Memory B cell (primary cell): ENCODE measurements at regions not wholly inside any gene's neighbourhood (a gene's known extent, or its start where the extent isn't known, plus 50 kb on each side); places are given as distances from the start of the nearest gene placed in this dataset.

Experiments used
- ATAC-seq: fragments of 150-1000 bp; cut with Tn5 transposase; 2 replicates; pipeline ENCODE4 v1.10.0; 2021; ENCODE audit warnings: low read depth, mild to moderate bottlenecking, moderate library complexity
- DNase-seq, 2 donors: peaks; one replicate each; pipeline ENCODE4 v3.0.0; 2022; ENCODE audit warnings: low spot score in 2 of 2
- H3K27ac Mint-ChIP-seq: one replicate; pipeline ENCODE4 v1.8.0; 2022; ENCODE audit warnings: mild to moderate bottlenecking, moderate library complexity, mixed read lengths
- H3K27me3 Mint-ChIP-seq: one replicate; pipeline ENCODE4 v1.8.0; 2022; ENCODE audit warnings: mixed read lengths
- H3K36me3 Mint-ChIP-seq: one replicate; pipeline ENCODE4 v1.8.0; 2022; ENCODE audit warnings: mild to moderate bottlenecking, mixed read lengths
- H3K4me1 Mint-ChIP-seq: one replicate; pipeline ENCODE4 v1.8.0; 2022; ENCODE audit warnings: mixed read lengths
- H3K4me3 Mint-ChIP-seq: one replicate; pipeline ENCODE4 v1.8.0; 2022; ENCODE audit warnings: mild to moderate bottlenecking, moderate library complexity, mixed read lengths
- H3K9me3 Mint-ChIP-seq: one replicate; pipeline ENCODE4 v1.8.0; 2022; ENCODE audit warnings: mixed read lengths

DNA sequence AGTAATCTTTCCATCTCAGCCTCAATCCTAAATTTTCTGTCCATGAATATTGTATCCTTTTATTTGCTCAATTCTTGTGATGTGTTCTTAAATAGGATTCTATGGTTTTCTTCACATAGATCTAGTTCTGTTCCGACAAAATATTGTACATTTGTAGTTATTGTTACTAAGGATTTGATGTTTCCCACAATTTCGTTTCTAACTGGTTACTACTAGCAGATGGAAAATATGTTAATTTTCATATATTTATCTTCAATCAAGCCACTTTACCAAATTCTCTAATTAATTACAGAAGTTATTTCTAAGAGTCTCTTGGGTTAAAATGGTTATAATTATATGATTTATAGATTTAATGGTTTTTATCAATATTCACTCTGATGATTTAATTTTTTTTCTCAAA is 60.3 kb downstream of the SEC61B start:
- H3K27me3 Mint-ChIP-seq: peaks cover 1% of the 10 kb centered on the region
- H3K9me3 Mint-ChIP-seq: peaks cover 3% of the 10 kb centered on the region

DNA sequence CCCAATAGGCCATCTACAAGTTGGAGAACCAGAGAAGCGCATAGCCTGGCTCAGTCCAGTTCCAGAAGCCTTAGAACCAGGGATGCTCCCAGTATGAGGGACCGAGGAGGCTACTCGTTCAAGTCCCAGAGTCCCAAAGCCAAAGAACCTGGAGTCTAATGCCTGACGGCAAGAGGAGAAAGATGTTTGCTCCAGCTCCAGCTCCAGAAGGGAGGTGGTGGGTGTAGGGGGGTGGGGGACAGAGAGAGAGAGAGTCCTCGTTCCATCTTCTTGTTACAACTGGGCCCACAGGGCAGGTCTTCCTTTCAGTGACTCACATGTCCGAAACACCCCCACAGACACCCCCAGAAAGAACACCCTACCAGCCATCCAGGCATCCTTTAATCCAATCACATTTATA is 63.9 kb downstream of the SEC61B start:
- DNase-seq: no peak
- Mint-ChIP-seq H3K27me3 (peaks cover 4% of the 10 kb centered on the region), H3K27ac (no peak overlapping the region), H3K4me1 (no peaks in the 10 kb centered on the region), H3K9me3 (peaks cover 3% of the 10 kb centered on the region), H3K4me3 (no peak overlapping the region), H3K36me3 (peaks cover 1% of the 10 kb centered on the region)
- no peak for ATAC-seq

More for the DNA sequence above, 60.3 kb downstream of the SEC61B start:
- Mint-ChIP-seq H3K4me1 (no peaks in the 10 kb centered on the region), H3K36me3 (peaks cover 1% of the 10 kb centered on the region), H3K4me3 (no peak overlapping the region), H3K27ac (no peak overlapping the region)
- DNase-seq: no peak
- no peak for ATAC-seq

DNA sequence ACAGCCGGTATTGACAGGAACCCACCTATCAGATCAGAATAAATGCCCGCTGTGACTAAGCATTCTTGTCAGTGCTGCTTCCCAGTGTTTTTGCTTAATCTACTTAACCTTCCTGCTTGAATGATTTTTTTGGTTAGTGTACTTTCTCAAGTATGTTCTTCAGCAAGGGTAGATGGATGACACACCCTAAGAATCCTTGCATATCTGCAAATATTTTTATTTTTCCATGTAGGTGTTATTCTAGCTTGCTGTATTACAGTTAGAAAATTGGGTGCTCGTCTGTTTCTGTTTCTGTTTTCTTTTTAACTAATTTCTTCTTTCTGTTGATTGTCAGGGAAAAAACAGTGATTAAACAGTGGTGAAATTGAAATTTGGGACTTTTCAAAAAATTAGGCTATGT is 64.5 kb downstream of the SEC61B start:
- DNase-seq: no peak
- peaks cover 1% of the 10 kb centered on the region for H3K36me3 Mint-ChIP-seq
- no peaks in the 10 kb centered on the region for H3K4me1 Mint-ChIP-seq
- no peak overlapping the region for H3K27ac Mint-ChIP-seq
- peaks cover 4% of the 10 kb centered on the region for H3K27me3 Mint-ChIP-seq
- ATAC-seq: no peak
- no peak overlapping the region for H3K4me3 Mint-ChIP-seq
- peaks cover 3% of the 10 kb centered on the region for H3K9me3 Mint-ChIP-seq

DNA sequence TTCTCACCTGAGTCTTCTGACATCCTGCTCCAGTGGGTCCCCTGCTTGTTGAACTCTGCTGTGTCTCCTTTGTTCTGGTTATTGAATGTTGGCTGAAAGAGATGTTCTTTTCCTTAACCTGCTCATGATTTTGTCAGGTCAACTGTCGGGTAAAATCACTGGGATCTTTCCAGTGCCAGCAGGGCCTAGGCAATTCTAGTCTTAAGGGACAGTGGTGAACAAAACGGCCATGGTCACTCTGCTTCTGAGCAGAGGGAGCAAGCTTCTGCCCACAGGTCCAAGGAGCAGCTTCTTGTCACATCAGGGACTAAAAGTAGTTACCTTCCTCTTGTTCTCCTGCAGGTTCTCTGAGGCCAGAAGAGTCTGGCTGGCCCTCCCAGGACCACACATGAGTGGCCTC is 65.6 kb downstream of the SEC61B start:
- ATAC-seq (no peak), DNase-seq (no peak)
- Mint-ChIP-seq H3K36me3 (no peaks in the 10 kb centered on the region), H3K4me3 (no peak overlapping the region), H3K27ac (no peak overlapping the region), H3K4me1 (no peaks in the 10 kb centered on the region), H3K27me3 (peaks cover 4% of the 10 kb centered on the region), H3K9me3 (no peaks in the 10 kb centered on the region)

DNA sequence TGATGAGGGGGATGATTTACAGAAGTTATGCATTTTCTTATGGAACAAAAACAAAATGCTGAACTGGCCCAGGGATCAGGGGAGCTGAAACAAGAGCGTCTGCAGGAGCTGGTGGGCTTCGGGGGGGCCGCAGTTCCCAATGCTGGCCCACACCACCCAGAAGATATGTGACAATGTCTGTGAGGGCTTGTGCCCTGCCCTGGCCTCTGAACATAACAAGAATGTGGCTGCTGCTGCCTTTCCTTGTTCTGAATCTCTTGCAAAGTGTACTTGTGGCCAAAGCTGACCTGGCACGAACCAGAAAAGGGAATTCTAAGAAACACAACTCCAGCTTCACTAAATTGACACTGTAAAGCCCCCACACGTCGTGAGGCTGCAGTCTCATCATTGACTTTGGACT is 66.7 kb downstream of the SEC61B start:
- ATAC-seq (no peak), DNase-seq (no peak)
- no peaks in the 10 kb centered on the region for H3K9me3 Mint-ChIP-seq
- no peak overlapping the region for H3K27ac Mint-ChIP-seq
- H3K36me3 Mint-ChIP-seq: no peaks in the 10 kb centered on the region
- H3K4me3 Mint-ChIP-seq: no peak overlapping the region
- H3K27me3 Mint-ChIP-seq: peaks cover 4% of the 10 kb centered on the region
- H3K4me1 Mint-ChIP-seq: no peaks in the 10 kb centered on the region

DNA sequence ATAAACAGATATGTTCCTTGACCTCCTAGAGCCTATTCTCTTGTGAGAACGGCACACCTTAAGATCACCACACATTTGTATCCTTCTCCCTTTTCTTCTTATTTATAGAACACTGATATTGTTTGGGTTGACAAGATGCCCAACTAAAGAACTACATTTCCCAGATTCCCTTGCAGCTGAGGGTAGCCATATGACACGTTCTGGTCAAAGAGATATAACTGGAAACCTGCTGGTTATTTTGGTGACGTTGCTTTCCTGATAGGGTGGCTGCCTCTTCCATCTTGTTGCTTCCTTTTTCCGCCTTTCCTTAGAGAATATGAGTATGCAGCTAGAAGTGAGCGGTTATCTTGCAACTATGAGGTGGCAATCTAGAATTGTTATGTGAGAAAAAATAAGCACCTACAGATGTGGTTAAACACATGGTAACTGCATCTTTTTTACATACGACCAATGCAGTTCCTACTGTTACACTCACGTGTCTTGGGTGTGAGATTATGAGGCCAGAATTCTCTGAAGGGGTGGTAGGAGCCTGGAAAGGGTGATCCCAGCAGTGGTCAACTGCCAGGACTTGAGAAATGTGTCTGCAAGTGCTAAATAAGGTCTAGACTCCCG is 72.9 kb downstream of the SEC61B start:
- Mint-ChIP-seq H3K27ac (no peak overlapping the region), H3K27me3 (no peaks in the 10 kb centered on the region), H3K9me3 (no peaks in the 10 kb centered on the region), H3K36me3 (no peaks in the 10 kb centered on the region), H3K4me3 (no peak overlapping the region), H3K4me1 (peaks cover 3% of the 10 kb centered on the region)
- no peak for DNase-seq
- ATAC-seq: no peak

DNA sequence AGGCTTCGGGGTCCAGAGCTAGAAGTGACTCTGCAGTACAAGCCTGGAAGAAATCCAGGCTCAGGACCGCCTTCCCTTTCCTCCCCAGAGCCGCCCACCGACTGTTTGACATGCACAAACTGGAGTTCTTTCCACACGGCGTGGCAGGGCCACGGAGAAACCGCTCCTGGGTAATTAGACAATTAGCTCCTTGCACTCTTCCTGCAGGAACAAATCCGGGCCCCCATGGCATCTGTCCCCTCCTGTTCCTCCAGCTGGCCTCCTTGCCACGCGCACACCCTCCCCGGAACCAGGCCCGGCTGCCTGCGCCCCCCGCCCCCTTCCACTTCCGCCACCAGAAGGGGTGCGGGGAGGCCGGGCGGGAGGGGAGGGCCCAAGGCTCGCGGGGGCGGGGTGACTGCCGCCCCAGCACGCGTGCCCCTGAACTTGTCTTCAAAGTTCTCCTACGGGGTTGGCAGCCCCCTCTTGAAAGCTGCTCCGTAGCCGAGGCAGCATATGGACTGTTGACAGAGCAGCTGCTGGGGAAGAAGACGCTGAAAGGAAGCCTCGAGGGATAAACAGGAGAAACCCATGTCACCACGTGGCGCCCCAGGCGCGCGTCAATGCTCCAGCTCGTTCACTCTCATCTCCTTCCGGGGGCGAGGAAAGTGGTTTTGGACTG is 74.3 kb downstream of the SEC61B start:
- no peaks in the 10 kb centered on the region for H3K36me3 Mint-ChIP-seq

DNA sequence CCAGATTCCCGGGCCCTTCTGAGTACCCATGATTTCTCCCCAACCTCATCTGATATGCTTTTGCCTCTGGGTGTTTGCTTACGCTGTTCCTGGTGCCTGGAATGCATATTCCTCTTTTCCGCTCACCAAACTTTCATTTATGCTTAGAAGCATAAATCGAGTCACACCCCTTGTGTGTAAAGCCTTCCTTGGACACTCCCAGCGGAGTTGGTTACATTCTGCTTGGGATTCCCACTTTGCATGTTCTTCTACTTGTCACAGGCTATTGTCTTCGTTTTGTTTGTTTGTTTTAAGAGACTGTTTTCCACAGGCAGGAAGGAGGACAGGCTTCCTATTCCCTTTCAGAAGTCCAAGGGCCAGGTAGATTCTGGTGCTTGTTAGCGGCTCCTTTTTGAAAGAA is 76.5 kb downstream of the SEC61B start:
- DNase-seq: no peak
- Mint-ChIP-seq H3K27ac (no peak overlapping the region), H3K4me3 (no peak overlapping the region), H3K36me3 (no peaks in the 10 kb centered on the region), H3K27me3 (peaks cover under 1% of the 10 kb centered on the region), H3K9me3 (no peaks in the 10 kb centered on the region), H3K4me1 (peaks cover 3% of the 10 kb centered on the region)
- ATAC-seq: no peak

More for the DNA sequence above, 74.3 kb downstream of the SEC61B start:
- Mint-ChIP-seq H3K27me3 (no peaks in the 10 kb centered on the region), H3K9me3 (no peaks in the 10 kb centered on the region), H3K4me3 (peak overlapping the region; percentile 57), H3K27ac (peak overlapping the region; percentile 26), H3K4me1 (peaks cover 3% of the 10 kb centered on the region)
- DNase-seq (peak; percentile 35 to 43), ATAC-seq (peak; percentile 80)

DNA sequence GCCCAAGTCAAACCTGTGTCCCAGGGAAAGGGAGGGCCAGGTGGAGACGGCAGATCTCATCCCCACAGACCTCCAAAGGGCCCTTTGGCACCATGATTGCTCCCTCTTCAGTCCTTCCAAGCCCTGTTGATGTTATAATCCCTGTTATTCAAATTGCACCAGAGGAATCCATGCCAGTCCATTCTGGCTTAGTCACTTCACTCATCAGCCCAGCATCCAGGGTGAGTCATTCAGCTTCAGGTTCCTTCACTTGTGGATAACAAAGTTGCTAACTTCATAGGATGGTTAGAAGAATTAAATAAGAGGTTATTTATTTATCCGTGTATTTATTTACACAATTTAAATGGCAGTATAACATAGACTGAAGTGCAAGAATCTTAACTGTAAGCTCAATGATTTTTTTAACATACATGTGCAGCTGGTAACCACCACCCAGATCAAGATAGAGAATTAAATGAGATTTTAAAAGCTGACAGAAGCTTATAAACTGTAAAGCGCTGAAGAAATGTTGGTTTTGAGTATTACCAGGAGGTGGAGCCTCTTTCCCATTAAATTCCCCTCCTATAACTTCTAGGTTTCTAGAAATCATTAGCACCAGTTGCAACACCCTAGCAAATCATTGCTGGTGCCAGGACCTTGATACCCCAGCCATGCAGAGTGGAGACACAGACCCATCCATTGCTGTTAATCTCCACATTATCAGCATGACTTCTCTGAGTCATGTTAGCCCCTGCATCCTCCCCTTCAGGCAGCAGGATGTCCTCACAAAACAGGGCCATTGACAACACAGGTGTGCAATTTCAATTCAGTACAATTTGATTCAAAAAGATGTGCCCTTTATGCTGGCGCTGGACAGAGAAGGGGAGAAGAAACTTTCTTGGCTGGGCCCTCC is 77.4 kb downstream of the SEC61B start:
- DNase-seq (no peak), ATAC-seq (no peak)
- H3K9me3 Mint-ChIP-seq: no peaks in the 10 kb centered on the region
- no peak overlapping the region for H3K27ac Mint-ChIP-seq
- peaks cover 3% of the 10 kb centered on the region for H3K4me1 Mint-ChIP-seq
- no peak overlapping the region for H3K4me3 Mint-ChIP-seq
- H3K27me3 Mint-ChIP-seq: peaks cover 2% of the 10 kb centered on the region
- no peaks in the 10 kb centered on the region for H3K36me3 Mint-ChIP-seq

DNA sequence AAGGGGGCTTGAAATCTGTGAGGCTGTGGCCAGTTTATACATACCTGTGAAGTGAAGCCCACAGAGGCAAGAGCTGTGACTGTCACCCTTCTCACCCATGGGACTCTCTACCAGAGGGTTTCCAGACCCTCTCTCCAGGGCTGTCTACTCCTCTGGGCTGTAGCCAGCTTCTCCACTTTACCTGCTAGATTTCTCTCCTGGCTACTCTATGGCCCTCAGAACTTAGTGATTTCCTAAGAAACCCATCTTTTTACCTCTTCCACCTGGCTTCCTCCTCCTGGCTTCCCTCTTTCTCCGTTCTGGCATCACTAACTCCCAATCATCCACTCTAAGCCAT is 78.0 kb downstream of the SEC61B start:
- ATAC-seq (no peak), DNase-seq (no peak)
- Mint-ChIP-seq H3K27me3 (peaks cover 2% of the 10 kb centered on the region), H3K9me3 (no peaks in the 10 kb centered on the region), H3K27ac (no peak overlapping the region), H3K4me1 (no peaks in the 10 kb centered on the region), H3K4me3 (no peak overlapping the region), H3K36me3 (no peaks in the 10 kb centered on the region)

DNA sequence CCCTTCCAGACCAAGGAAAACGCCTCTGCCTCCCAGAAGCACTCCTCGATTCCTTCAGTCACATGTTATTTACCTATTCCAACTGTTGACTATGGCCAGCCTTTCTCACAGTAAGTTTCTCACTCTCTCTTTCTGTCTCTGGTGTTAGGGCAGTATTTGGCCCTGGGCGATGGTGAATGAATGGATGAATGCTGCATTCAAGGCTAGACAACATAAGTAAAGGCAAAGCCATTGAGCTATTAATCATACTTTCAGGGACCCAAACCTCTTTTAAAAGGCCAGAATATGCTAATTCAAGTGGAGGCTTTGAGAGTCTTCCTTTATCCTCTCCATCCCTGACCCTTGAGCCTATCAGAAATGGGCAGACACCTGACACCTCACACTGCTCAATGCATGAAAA is 78.5 kb downstream of the SEC61B start:
- no peak overlapping the region for H3K27ac Mint-ChIP-seq
- peaks cover 2% of the 10 kb centered on the region for H3K27me3 Mint-ChIP-seq
- DNase-seq (no peak), ATAC-seq (no peak)
- peaks cover 2% of the 10 kb centered on the region for H3K36me3 Mint-ChIP-seq
- no peaks in the 10 kb centered on the region for H3K4me1 Mint-ChIP-seq
- H3K9me3 Mint-ChIP-seq: no peaks in the 10 kb centered on the region
- no peak overlapping the region for H3K4me3 Mint-ChIP-seq

DNA sequence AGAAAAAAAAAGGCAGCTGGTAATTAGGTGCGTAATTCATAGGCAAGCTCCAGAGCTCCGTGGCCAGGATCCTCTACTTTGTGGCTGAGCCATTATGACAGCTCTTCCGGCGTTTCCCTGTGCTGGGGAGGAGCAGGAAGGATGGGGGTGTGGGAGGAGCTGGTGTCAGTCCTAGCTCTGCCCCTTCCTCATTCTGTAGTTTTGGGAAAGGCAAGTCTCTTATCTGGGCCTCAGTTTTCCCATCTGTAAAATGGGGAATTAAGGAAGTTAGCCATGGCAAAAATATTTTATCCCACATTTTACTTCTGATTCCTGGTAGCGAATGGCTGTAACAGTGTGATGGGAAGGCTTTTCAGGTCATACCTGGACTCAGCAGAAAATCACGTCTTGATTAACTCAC is 81.1 kb downstream of the SEC61B start:
- no peaks in the 10 kb centered on the region for H3K4me1 Mint-ChIP-seq
- no peaks in the 10 kb centered on the region for H3K9me3 Mint-ChIP-seq
- no peak overlapping the region for H3K4me3 Mint-ChIP-seq
- H3K27ac Mint-ChIP-seq: peak overlapping the region; percentile 13
- H3K36me3 Mint-ChIP-seq: peaks cover 2% of the 10 kb centered on the region
- DNase-seq: no peak
- no peak for ATAC-seq
- H3K27me3 Mint-ChIP-seq: peaks cover 4% of the 10 kb centered on the region

DNA sequence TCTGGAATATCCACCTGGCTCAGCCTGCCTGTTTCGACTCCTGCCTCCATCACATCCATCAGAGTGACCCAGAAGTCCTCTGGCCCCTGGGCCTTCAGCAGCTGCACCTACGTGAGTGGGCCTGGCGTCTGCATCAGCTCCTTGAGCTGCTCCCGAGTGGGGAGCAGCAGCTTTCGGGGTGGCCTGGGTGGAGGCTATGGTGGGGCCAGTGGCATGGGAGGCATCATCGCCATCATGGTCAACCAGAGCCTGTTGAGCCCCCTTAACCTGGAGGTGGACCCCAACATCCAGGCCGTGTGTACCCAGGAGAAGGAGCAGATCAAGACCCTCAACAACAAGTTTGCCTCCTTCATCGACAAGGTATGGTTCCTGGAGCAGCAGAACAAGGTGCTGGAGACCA is 83.0 kb downstream of the SEC61B start:
- Mint-ChIP-seq H3K36me3 (peaks cover 2% of the 10 kb centered on the region), H3K9me3 (no peaks in the 10 kb centered on the region), H3K27ac (peak overlapping the region; percentile 48), H3K4me3 (no peak overlapping the region), H3K27me3 (peaks cover 4% of the 10 kb centered on the region), H3K4me1 (no peaks in the 10 kb centered on the region)
- ATAC-seq (no peak), DNase-seq (no peak)
